ENCODE measurements at regions not wholly inside any gene's neighbourhood (a gene's known extent, or its start where the extent isn't known, plus 50 kb on each side); places are given as distances from the start of the nearest gene placed in this dataset.

- no peak overlapping the region for H2BK5ac ChIP-seq (ENCODE audit: low read depth, low read length, poor library complexity, severe bottlenecking)
These were observed 56.1 kb upstream of the NKAIN2 start for GRCh38 chr6:123747515-123747914.

GRCh38 chr6:123745895-123746294 is 57.8 kb upstream of the NKAIN2 start:
- Histone ChIP-seq H2BK5ac (ENCODE audit: low read depth, low read length, poor library complexity, severe bottlenecking) (no peak overlapping the region), H3K27ac (ENCODE audit: low read length, poor library complexity, severe bottlenecking) (no peak overlapping the region), H3K36me3 (ENCODE audit: control insufficient read depth in 1 of 2, insufficient read depth in 2 of 2, low read depth in 1 of 2, low read length in 2 of 2) (no peaks in the 10 kb centered on the region), H3K27me3 (ENCODE audit: control insufficient read depth in 1 of 2, insufficient read depth in 1 of 2, low read length in 2 of 2) (no peaks in the 10 kb centered on the region), H3K4me1 (ENCODE audit: control insufficient read depth, insufficient read depth, low read depth, low read length) (no peaks in the 10 kb centered on the region), H2AK5ac (ENCODE audit: low read length, severe bottlenecking) (no peak overlapping the region), H3K4me2 (ENCODE audit: low read length, poor library complexity, severe bottlenecking) (no peak overlapping the region), H4K91ac (ENCODE audit: low read length) (no peak overlapping the region), H3K18ac (ENCODE audit: low read depth in 1 of 2, low read length in 2 of 2) (no peak overlapping the region), H3K4me3 (ENCODE audit: insufficient read depth in 1 of 2, low read depth in 1 of 2, low read length in 2 of 2) (no peak overlapping the region), H3K79me1 (replicated peaks; ENCODE audit: low read length, poor library complexity, severe bottlenecking) (no peaks in the 10 kb centered on the region), H3K9me3 (ENCODE audit: control insufficient read depth, low read length) (no peaks in the 10 kb centered on the region), H3K4ac (ENCODE audit: low read depth in 1 of 2, low read length in 2 of 2) (no peak overlapping the region), H2BK12ac (ENCODE audit: low read length in 2 of 2) (no peak overlapping the region), H2AFZ (ENCODE audit: low read depth, low read length) (no peak overlapping the region), H2BK15ac (ENCODE audit: low read depth, poor library complexity, severe bottlenecking) (no peak overlapping the region), H4K8ac (ENCODE audit: low read length) (no peak overlapping the region), H2BK120ac (ENCODE audit: low read depth, low read length) (no peak overlapping the region), H3K23ac (ENCODE audit: low read length in 2 of 2) (no peak overlapping the region), H3K14ac (ENCODE audit: low read length in 2 of 2) (no peak overlapping the region), H3K9ac (ENCODE audit: low read length) (peak overlapping the region; percentile 6)
- 23% methylated on average over 2 of the region's 2 CpGs for WGBS
- DNase-seq = peak; percentile 69

More at GRCh38 chr6:123747515-123747914, 56.1 kb upstream of the NKAIN2 start:
- no peaks in the 10 kb centered on the region for H3K9me3 ChIP-seq (ENCODE audit: control insufficient read depth, low read length)
- H3K27me3 ChIP-seq (ENCODE audit: control insufficient read depth in 1 of 2, insufficient read depth in 1 of 2, low read length in 2 of 2) = no peaks in the 10 kb centered on the region
- no peak overlapping the region for H4K8ac ChIP-seq (ENCODE audit: low read length)
- no peak overlapping the region for H3K23ac ChIP-seq (ENCODE audit: low read length in 2 of 2)
- H3K9ac ChIP-seq (ENCODE audit: low read length) = no peak overlapping the region
- H3K79me1 ChIP-seq (replicated peaks; ENCODE audit: low read length, poor library complexity, severe bottlenecking) = no peaks in the 10 kb centered on the region
- H2BK15ac ChIP-seq (ENCODE audit: low read depth, poor library complexity, severe bottlenecking) = no peak overlapping the region
- H3K36me3 ChIP-seq (ENCODE audit: control insufficient read depth in 1 of 2, insufficient read depth in 2 of 2, low read depth in 1 of 2, low read length in 2 of 2) = no peaks in the 10 kb centered on the region
- H3K14ac ChIP-seq (ENCODE audit: low read length in 2 of 2) = no peak overlapping the region
- no peak overlapping the region for H3K4ac ChIP-seq (ENCODE audit: low read depth in 1 of 2, low read length in 2 of 2)
- H2AK5ac ChIP-seq (ENCODE audit: low read length, severe bottlenecking) = no peak overlapping the region
- no peak for DNase-seq
- H3K27ac ChIP-seq (ENCODE audit: low read length, poor library complexity, severe bottlenecking) = no peak overlapping the region
- no peak overlapping the region for H3K18ac ChIP-seq (ENCODE audit: low read depth in 1 of 2, low read length in 2 of 2)
- no peak overlapping the region for H4K91ac ChIP-seq (ENCODE audit: low read length)
- H2AFZ ChIP-seq (ENCODE audit: low read depth, low read length) = no peak overlapping the region
- no peak overlapping the region for H2BK12ac ChIP-seq (ENCODE audit: low read length in 2 of 2)
- no peak overlapping the region for H3K4me2 ChIP-seq (ENCODE audit: low read length, poor library complexity, severe bottlenecking)
- no peak overlapping the region for H2BK120ac ChIP-seq (ENCODE audit: low read depth, low read length)
- no peaks in the 10 kb centered on the region for H3K4me1 ChIP-seq (ENCODE audit: control insufficient read depth, insufficient read depth, low read depth, low read length)
- H3K4me3 ChIP-seq (ENCODE audit: insufficient read depth in 1 of 2, low read depth in 1 of 2, low read length in 2 of 2) = no peak overlapping the region

GRCh38 chr6:123744840-123745239 is 58.8 kb upstream of the NKAIN2 start:
- H2AK5ac ChIP-seq (ENCODE audit: low read length, severe bottlenecking) = no peak overlapping the region
- no CpG with 5 or more reads among the region's 2 CpGs for WGBS
- H4K8ac ChIP-seq (ENCODE audit: low read length) = no peak overlapping the region
- no peak overlapping the region for H3K4ac ChIP-seq (ENCODE audit: low read depth in 1 of 2, low read length in 2 of 2)
- H3K18ac ChIP-seq (ENCODE audit: low read depth in 1 of 2, low read length in 2 of 2) = no peak overlapping the region
- no peak overlapping the region for H3K14ac ChIP-seq (ENCODE audit: low read length in 2 of 2)
- H3K9me3 ChIP-seq (ENCODE audit: control insufficient read depth, low read length) = no peaks in the 10 kb centered on the region
- no peak overlapping the region for H3K27ac ChIP-seq (ENCODE audit: low read length, poor library complexity, severe bottlenecking)
- H3K4me1 ChIP-seq (ENCODE audit: control insufficient read depth, insufficient read depth, low read depth, low read length) = no peaks in the 10 kb centered on the region
- H3K36me3 ChIP-seq (ENCODE audit: control insufficient read depth in 1 of 2, insufficient read depth in 2 of 2, low read depth in 1 of 2, low read length in 2 of 2) = no peaks in the 10 kb centered on the region
- no peak overlapping the region for H4K91ac ChIP-seq (ENCODE audit: low read length)
- no peak overlapping the region for H2BK15ac ChIP-seq (ENCODE audit: low read depth, poor library complexity, severe bottlenecking)
- no peak overlapping the region for H2AFZ ChIP-seq (ENCODE audit: low read depth, low read length)
- no peaks in the 10 kb centered on the region for H3K79me1 ChIP-seq (replicated peaks; ENCODE audit: low read length, poor library complexity, severe bottlenecking)
- H3K9ac ChIP-seq (ENCODE audit: low read length) = no peak overlapping the region
- H2BK12ac ChIP-seq (ENCODE audit: low read length in 2 of 2) = no peak overlapping the region
- H2BK5ac ChIP-seq (ENCODE audit: low read depth, low read length, poor library complexity, severe bottlenecking) = no peak overlapping the region
- no peak overlapping the region for H3K23ac ChIP-seq (ENCODE audit: low read length in 2 of 2)
- H3K4me2 ChIP-seq (ENCODE audit: low read length, poor library complexity, severe bottlenecking) = no peak overlapping the region
- no peak overlapping the region for H2BK120ac ChIP-seq (ENCODE audit: low read depth, low read length)
- no peak overlapping the region for H3K4me3 ChIP-seq (ENCODE audit: insufficient read depth in 1 of 2, low read depth in 1 of 2, low read length in 2 of 2)
- no peaks in the 10 kb centered on the region for H3K27me3 ChIP-seq (ENCODE audit: control insufficient read depth in 1 of 2, insufficient read depth in 1 of 2, low read length in 2 of 2)
- DNase-seq = no peak

- no peak overlapping the region for H3K4me2 ChIP-seq (ENCODE audit: low read length, poor library complexity, severe bottlenecking)
- H3K23ac ChIP-seq (ENCODE audit: low read length in 2 of 2) = no peak overlapping the region
- no peaks in the 10 kb centered on the region for H3K27me3 ChIP-seq (ENCODE audit: control insufficient read depth in 1 of 2, insufficient read depth in 1 of 2, low read length in 2 of 2)
- H2AFZ ChIP-seq (ENCODE audit: low read depth, low read length) = no peak overlapping the region
- no peak overlapping the region for H3K14ac ChIP-seq (ENCODE audit: low read length in 2 of 2)
- H3K9me3 ChIP-seq (ENCODE audit: control insufficient read depth, low read length) = no peaks in the 10 kb centered on the region
- H2BK120ac ChIP-seq (ENCODE audit: low read depth, low read length) = no peak overlapping the region
- no peak overlapping the region for H3K18ac ChIP-seq (ENCODE audit: low read depth in 1 of 2, low read length in 2 of 2)
- H3K4ac ChIP-seq (ENCODE audit: low read depth in 1 of 2, low read length in 2 of 2) = no peak overlapping the region
- DNase-seq = no peak
- H3K9ac ChIP-seq (ENCODE audit: low read length) = no peak overlapping the region
- H3K79me1 ChIP-seq (replicated peaks; ENCODE audit: low read length, poor library complexity, severe bottlenecking) = no peaks in the 10 kb centered on the region
- no peak overlapping the region for H3K4me3 ChIP-seq (ENCODE audit: insufficient read depth in 1 of 2, low read depth in 1 of 2, low read length in 2 of 2)
- no peak overlapping the region for H2AK5ac ChIP-seq (ENCODE audit: low read length, severe bottlenecking)
- H2BK15ac ChIP-seq (ENCODE audit: low read depth, poor library complexity, severe bottlenecking) = no peak overlapping the region
- H3K27ac ChIP-seq (ENCODE audit: low read length, poor library complexity, severe bottlenecking) = no peak overlapping the region
- no peaks in the 10 kb centered on the region for H3K36me3 ChIP-seq (ENCODE audit: control insufficient read depth in 1 of 2, insufficient read depth in 2 of 2, low read depth in 1 of 2, low read length in 2 of 2)
- no peak overlapping the region for H4K8ac ChIP-seq (ENCODE audit: low read length)
- H4K91ac ChIP-seq (ENCODE audit: low read length) = no peak overlapping the region
- H2BK12ac ChIP-seq (ENCODE audit: low read length in 2 of 2) = no peak overlapping the region
- no peak overlapping the region for H2BK5ac ChIP-seq (ENCODE audit: low read depth, low read length, poor library complexity, severe bottlenecking)
- H3K4me1 ChIP-seq (ENCODE audit: control insufficient read depth, insufficient read depth, low read depth, low read length) = no peaks in the 10 kb centered on the region
These were observed 61.0 kb upstream of the NKAIN2 start for GRCh38 chr6:123742626-123743025.
